ENCODE measurements at regions not wholly inside any gene's neighbourhood (a gene's known extent, or its start where the extent isn't known, plus 50 kb on each side); places are given as distances from the start of the nearest gene placed in this dataset.

DNA sequence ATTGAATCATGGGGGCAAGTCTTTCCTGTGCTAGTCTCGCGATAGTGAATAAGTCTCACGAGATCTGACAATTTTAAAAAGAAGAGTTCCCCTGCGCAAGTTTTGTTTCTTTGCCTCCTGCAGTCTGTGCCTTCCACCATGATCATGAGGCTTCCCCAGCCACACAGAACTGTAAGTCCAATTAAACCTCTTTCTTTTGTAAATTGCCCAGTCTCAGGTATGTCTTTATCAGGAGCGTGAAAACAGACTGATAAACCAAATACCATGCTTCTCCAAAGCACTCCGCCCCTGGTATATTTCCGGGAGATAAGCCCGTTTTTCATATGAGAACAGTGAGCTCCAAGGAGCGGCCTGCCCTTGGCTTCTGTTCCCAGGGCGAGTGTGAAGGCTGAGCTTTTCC, 118.9 kb downstream of the EVX1 start:
- no peak for TF ChIP-seq ISL1 (CRISPR knock-in tag; IDR thresholded peaks at IDR 0.05)
- TF ChIP-seq, protein P1, sequence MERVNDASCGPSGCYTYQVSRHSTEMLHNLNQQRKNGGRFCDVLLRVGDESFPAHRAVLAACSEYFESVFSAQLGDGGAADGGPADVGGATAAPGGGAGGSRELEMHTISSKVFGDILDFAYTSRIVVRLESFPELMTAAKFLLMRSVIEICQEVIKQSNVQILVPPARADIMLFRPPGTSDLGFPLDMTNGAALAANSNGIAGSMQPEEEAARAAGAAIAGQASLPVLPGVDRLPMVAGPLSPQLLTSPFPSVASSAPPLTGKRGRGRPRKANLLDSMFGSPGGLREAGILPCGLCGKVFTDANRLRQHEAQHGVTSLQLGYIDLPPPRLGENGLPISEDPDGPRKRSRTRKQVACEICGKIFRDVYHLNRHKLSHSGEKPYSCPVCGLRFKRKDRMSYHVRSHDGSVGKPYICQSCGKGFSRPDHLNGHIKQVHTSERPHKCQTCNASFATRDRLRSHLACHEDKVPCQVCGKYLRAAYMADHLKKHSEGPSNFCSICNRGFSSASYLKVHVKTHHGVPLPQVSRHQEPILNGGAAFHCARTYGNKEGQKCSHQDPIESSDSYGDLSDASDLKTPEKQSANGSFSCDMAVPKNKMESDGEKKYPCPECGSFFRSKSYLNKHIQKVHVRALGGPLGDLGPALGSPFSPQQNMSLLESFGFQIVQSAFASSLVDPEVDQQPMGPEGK (CRISPR knock-in tag; IDR thresholded peaks at IDR 0.05; ENCODE audit: borderline replicate concordance) = no peak
- TF ChIP-seq, protein P2, sequence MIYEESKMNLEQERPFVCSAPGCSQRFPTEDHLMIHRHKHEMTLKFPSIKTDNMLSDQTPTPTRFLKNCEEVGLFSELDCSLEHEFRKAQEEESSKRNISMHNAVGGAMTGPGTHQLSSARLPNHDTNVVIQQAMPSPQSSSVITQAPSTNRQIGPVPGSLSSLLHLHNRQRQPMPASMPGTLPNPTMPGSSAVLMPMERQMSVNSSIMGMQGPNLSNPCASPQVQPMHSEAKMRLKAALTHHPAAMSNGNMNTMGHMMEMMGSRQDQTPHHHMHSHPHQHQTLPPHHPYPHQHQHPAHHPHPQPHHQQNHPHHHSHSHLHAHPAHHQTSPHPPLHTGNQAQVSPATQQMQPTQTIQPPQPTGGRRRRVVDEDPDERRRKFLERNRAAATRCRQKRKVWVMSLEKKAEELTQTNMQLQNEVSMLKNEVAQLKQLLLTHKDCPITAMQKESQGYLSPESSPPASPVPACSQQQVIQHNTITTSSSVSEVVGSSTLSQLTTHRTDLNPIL (CRISPR knock-in tag; IDR thresholded peaks at IDR 0.05; ENCODE audit: low read depth) = no peak
- no peak for TF ChIP-seq ZNF70 (CRISPR knock-in tag; IDR thresholded peaks at IDR 0.05)
- no peak for TF ChIP-seq ZFP3 (CRISPR knock-in tag; IDR thresholded peaks at IDR 0.05)
- no peak for TF ChIP-seq TCF4 (CRISPR knock-in tag; IDR thresholded peaks at IDR 0.05; ENCODE audit: borderline replicate concordance)
- TF ChIP-seq CSDC2 (CRISPR knock-in tag; IDR thresholded peaks at IDR 0.05) = no peak
- TF ChIP-seq, protein P3, sequence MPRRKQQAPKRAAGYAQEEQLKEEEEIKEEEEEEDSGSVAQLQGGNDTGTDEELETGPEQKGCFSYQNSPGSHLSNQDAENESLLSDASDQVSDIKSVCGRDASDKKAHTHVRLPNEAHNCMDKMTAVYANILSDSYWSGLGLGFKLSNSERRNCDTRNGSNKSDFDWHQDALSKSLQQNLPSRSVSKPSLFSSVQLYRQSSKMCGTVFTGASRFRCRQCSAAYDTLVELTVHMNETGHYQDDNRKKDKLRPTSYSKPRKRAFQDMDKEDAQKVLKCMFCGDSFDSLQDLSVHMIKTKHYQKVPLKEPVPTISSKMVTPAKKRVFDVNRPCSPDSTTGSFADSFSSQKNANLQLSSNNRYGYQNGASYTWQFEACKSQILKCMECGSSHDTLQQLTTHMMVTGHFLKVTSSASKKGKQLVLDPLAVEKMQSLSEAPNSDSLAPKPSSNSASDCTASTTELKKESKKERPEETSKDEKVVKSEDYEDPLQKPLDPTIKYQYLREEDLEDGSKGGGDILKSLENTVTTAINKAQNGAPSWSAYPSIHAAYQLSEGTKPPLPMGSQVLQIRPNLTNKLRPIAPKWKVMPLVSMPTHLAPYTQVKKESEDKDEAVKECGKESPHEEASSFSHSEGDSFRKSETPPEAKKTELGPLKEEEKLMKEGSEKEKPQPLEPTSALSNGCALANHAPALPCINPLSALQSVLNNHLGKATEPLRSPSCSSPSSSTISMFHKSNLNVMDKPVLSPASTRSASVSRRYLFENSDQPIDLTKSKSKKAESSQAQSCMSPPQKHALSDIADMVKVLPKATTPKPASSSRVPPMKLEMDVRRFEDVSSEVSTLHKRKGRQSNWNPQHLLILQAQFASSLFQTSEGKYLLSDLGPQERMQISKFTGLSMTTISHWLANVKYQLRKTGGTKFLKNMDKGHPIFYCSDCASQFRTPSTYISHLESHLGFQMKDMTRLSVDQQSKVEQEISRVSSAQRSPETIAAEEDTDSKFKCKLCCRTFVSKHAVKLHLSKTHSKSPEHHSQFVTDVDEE (CRISPR knock-in tag; IDR thresholded peaks at IDR 0.05) = no peak
- TF ChIP-seq, protein P4, sequence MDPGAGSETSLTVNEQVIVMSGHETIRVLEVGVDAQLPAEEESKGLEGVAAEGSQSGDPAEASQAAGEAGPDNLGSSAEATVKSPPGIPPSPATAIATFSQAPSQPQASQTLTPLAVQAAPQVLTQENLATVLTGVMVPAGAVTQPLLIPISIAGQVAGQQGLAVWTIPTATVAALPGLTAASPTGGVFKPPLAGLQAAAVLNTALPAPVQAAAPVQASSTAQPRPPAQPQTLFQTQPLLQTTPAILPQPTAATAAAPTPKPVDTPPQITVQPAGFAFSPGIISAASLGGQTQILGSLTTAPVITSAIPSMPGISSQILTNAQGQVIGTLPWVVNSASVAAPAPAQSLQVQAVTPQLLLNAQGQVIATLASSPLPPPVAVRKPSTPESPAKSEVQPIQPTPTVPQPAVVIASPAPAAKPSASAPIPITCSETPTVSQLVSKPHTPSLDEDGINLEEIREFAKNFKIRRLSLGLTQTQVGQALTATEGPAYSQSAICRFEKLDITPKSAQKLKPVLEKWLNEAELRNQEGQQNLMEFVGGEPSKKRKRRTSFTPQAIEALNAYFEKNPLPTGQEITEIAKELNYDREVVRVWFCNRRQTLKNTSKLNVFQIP (CRISPR knock-in tag; IDR thresholded peaks at IDR 0.05; ENCODE audit: borderline replicate concordance, low read depth) = no peak
- no peak for TF ChIP-seq ZC3H10 (CRISPR knock-in tag; IDR thresholded peaks at IDR 0.05)
- ATAC-seq = no peak

DNA sequence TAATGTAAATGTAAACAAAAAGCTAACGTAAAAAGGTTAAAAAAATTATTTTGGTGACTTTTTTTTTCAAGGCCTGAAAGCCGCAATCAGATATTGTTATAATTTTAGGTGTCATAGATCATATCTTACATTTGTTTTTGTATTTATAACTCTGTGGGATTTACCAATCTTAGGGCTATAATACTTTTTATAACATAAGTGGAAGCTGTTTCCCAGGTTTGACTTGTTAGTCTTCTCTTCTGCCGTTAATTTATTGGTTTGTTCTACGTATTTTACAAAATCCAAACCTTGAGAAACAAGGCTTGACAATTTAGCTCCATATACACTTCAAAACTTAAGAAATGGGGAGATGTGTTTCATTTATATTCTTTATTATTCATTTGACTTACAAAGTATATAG, 119.4 kb downstream of the EVX1 start:
- TF ChIP-seq TCF4 (CRISPR knock-in tag; IDR thresholded peaks at IDR 0.05; ENCODE audit: borderline replicate concordance) (no peak), ZNF565 (CRISPR knock-in tag; conservative IDR thresholded peaks at IDR 0.05; ENCODE audit: low read depth) (no peak), OSR1 (CRISPR knock-in tag; IDR thresholded peaks at IDR 0.05) (no peak), SNAI2 (CRISPR knock-in tag; IDR thresholded peaks at IDR 0.05) (no peak), ZFP30 (CRISPR knock-in tag; IDR thresholded peaks at IDR 0.05) (no peak), ZNF8 (CRISPR knock-in tag; IDR thresholded peaks at IDR 0.05) (no peak), RARB (CRISPR knock-in tag; IDR thresholded peaks at IDR 0.05) (no peak), ARNTL (CRISPR knock-in tag; IDR thresholded peaks at IDR 0.05; ENCODE audit: borderline replicate concordance, low read depth) (no peak), GLIS3 (CRISPR knock-in tag; IDR thresholded peaks at IDR 0.05) (no peak)
- TF ChIP-seq, protein P2 (CRISPR knock-in tag; IDR thresholded peaks at IDR 0.05; ENCODE audit: low read depth) = no peak
- TF ChIP-seq, protein P5, sequence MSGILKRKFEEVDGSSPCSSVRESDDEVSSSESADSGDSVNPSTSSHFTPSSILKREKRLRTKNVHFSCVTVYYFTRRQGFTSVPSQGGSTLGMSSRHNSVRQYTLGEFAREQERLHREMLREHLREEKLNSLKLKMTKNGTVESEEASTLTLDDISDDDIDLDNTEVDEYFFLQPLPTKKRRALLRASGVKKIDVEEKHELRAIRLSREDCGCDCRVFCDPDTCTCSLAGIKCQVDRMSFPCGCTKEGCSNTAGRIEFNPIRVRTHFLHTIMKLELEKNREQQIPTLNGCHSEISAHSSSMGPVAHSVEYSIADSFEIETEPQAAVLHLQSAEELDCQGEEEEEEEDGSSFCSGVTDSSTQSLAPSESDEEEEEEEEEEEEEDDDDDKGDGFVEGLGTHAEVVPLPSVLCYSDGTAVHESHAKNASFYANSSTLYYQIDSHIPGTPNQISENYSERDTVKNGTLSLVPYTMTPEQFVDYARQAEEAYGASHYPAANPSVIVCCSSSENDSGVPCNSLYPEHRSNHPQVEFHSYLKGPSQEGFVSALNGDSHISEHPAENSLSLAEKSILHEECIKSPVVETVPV (CRISPR knock-in tag; IDR thresholded peaks at IDR 0.05) = no peak
- TF ChIP-seq, protein P3 (CRISPR knock-in tag; IDR thresholded peaks at IDR 0.05) = no peak
- TF ChIP-seq, protein P4 (CRISPR knock-in tag; IDR thresholded peaks at IDR 0.05; ENCODE audit: borderline replicate concordance, low read depth) = no peak
- ATAC-seq = no peak

Data from SK-N-SH treated with all-trans-retinoic acid at 6 μM for 48 hours (cell line).